GM21717 (cell line): ENCODE measurements at regions not wholly inside any gene's neighbourhood (a gene's known extent, or its start where the extent isn't known, plus 50 kb on each side); places are given as distances from the start of the nearest gene placed in this dataset.

Experiments used
- ATAC-seq: cut with Tn5 transposase; IDR thresholded peaks from one replicate; pipeline ENCODE4 v1.9.1; 2021; ENCODE audit warnings: mild to moderate bottlenecking, moderate library complexity; ENCODE audit not compliant: unreplicated experiment

DNA sequence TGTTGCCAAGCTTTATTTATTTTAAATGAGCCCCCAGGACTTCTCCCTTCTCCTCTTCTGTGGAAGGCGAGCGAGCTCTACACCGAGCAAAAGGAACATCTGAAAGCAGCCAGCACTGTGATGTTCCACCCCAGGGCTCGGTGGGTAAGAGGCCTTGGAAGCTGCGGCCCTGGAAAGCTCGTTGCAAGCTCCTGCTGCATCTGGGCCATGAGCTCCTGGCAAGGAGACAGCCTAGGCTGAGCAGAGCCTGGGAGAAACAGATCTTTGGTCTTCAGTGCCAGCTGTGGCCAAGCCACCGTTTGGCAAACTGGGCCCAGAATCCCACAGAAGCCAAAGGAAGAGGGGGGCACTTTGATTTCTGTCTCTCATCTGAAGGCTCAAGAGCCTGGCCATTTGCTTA, 114.1 kb downstream of the ENGASE start:
- no peak for ATAC-seq

DNA sequence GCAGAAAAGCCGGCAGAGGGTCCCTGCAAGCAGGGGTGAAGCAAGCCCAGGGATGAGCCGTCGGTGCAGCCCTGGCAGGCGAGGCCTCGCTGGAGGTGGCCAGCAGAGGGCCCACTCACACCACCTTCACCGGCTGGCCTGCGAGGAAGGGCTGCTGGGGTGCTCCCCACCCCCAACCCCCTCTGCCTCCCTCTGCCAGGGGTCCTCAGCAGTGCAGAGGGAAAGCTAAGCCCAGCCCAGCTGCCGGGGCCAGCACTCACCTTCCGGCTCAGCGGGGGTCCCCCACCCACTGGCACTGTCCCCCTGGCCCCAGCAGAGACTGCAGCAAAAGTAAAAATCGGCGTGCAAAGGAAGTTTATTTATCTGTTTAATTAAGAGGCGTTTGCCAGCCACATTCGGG, 113.4 kb downstream of the ENGASE start:
- ATAC-seq, result no peak

DNA sequence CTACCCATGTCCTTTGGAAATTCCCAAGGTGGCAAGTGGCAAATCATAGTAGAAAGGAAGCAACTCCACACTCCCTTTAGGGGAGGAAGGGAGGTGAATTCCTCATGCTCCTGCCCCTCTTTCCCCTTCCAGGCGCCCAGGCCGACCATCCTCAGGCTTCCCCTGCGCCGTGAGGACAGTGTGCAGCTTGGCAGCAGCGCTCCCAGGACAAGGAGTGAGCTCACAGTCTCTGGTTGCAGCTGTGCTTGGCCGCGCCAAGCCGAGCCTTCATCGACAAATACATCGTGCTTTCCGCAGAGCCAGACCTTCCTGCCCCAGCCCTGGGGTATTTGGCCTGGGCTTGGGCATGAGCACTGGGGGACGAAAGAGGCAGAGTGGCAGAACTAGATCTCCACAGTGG, 112.6 kb downstream of the ENGASE start:
- no peak for ATAC-seq

DNA sequence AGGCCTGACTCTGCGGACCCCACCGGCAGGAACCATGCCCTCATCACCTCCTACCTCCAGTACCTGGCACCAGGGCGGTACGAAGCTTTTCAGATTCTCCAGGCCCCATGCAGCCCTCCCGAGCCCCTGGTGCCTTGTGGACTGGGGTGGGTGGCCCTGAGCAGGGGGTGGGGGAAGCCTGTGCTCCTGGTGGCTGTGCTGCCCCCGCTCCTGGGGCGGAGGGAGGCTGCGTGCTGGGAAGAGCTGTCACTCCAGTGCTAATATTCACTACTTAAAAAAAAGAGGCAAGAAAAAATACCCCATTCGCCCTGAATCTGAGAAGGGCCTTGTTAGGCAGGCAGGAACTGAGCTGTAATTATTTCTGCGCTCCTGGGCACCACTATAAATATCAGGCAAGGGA, 111.8 kb downstream of the ENGASE start:
- ATAC-seq, result no peak

DNA sequence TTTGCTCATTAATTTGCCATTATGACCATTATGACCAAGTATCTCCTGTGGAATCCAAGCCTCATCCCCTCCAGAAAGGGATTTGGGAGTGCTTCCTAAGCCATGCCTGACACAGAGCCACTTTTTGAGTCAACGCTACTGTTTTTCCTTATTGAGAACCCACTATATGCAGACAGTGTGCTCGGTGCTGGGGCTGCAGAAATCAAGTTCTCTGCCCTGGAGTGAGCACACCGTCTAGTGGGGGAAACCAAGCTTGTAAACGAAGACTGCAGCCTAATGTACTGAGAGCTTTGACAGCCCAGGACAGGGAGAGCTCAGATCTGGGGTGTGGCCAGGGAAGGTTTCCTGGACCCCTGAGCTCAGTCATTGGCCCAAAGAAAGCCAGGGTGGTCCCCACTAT, 111.0 kb downstream of the ENGASE start:
- ATAC-seq, result no peak

DNA sequence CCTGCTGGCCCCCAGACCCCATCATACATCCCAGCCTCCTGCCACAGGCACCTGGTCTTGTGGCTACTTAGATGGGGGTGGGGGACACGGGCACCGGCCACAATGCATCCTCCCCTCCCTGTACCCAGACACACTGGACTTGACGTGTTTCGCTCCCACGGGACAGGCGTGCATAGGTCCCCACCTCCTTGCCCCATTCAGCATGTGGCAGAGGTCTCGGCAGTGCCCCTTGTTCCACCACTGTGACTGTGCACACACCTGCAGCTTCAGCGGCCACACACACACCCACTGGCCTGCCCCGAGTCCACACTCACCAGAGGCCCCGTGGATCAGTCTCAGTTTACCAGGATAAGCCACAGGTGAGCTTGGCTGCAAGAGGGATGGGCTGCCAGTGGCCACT, 109.6 kb downstream of the ENGASE start:
- ATAC-seq, result no peak

DNA sequence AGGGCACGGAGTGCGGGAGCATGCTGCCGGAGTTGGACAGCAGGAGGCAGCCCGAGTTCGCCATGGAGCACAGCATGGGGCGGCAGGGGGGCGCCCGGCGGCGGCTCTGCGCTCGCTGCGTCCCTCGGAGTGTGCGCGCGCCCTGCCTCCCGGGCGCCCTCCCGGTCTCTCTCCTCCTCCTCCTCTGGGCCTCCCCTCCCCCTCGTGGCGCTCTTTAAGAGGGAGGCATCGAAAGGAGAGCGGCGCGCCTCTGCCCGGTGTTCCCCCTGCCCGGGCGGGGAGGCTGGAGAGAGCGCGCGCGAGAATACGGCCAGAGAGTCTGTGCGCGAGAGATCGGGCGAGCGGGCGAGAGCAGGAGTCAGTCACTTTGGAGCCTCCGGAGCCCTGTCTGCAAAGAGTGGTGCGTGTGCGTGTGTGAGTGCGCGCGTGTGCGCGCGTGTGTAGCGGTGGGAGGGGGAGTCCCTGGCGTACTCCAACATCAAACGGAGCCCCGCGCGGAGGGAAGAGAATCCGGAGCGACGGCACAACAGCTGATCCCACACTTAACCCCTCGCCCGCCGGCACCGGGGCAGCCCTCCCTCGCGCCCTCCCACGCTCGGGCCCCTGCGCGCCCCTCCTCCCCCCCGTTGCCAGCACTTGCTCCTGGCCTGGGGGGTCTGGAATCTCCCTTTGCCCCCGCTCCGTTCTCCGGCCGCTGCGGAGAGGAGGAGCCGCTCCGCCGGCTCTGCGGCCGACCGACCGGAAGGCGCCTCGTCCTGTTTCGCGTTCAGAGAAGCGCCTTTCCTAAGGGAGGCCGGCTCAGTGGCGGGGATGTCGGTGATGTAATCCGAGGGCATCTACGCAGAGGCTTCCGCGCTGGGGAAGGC, 108.9 kb downstream of the ENGASE start:
- ATAC-seq, result no peak

DNA sequence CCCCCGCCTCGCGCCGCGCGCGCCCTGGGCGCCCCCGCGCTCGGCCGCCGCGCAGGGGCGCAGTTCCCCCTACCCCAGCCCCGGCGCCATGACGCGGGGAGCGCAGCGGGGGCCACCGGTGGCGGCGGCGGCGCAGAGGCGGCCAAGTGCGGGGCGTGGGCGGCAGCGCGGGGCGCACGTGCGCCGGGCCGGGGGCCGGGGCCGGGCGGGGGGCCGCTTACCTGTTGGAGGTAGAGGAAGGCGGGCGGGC, 108.3 kb downstream of the ENGASE start:
- no peak for ATAC-seq

DNA sequence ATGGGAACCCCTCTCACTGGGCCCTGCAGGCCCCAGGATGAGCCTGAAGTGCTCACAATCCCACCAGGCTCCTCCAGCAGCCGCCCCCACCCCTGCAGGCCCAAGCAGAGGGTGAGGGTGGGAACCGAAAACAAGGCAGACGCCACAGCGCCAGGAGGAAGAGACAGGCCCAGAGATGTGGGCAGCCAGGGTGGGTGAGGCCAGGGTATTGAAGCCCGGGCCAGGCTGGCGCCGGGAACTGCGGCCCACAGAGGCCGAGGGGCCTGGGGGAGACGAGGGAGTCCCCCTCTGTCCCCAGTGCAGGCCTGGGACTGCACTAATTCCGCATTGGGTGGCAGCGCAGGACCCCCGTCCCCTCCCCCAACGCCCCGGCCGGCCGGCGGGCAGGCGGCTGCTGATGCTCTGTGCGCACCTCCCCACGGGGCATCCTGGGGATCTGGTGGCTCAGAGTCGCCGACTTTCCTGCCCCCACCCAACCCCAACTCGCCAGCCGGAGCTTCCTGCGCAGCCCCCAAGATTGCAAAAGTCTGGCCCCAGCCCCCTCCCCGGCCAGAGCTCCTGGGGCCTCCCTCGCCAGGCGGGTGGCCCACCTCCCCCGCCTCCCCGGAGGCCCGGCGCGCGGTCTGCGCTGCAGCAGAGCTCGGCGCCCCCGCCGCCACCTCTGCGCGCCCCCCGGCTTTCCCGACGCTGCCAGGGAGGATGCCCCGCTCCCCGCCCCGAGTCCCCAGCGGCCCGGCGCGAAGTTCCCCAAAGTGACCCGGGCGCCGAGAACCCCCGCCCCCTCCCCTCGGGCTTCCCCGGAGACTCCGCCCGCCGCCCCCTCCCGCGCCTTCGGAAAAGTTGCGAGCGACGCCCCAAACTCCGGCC, 107.8 kb downstream of the ENGASE start:
- ATAC-seq, result no peak

DNA sequence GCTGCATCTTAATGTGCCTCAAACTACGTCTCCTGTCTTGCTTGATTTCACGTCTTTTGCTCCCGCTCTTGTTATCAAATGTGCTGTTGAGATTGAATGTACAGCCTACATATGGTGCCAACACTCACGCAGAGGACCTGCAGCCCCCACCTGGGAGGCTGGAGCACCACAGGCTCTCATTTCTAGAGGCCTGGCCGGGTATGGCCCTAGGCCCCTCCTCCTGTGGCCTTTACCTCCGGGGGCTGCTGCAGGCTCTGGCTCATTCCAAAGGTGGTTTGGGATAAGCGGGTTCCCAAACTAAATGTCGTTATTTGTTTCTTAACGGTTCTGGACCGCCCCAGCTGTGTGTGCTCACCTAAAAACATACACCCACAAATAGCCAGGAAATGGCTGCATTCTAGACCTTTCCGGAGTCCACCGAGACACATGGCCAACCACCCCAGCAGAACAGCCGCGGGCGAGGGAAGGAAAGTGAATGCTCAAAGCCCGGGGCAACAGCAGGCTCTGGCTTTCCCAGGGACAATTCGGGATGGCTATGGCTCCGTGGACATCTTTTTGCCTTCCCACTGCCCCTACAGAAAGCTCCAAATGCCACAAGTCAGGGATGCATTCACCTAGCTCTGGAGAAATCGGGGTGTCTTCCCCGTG, 105.9 kb downstream of the ENGASE start:
- no peak for ATAC-seq

DNA sequence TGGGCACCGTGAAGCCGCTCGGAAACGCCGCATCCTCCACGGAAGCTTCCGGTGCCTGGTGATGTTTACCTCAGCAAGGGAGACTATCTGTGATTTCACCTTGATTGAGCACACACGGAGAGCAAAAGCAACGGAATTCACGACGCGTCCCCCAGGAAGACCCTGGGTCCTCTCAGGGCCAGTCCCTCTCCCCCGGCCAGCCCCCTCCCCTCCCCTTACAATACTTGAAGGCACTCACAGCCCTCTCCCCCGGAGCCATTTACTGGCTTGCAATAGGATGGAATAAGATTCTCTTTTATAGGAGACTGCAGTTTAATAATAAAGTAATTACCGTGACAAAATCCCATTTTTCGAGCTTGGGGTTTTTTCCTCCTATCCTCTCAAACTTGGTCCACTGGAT, 104.7 kb downstream of the ENGASE start:
- ATAC-seq, result no peak

DNA sequence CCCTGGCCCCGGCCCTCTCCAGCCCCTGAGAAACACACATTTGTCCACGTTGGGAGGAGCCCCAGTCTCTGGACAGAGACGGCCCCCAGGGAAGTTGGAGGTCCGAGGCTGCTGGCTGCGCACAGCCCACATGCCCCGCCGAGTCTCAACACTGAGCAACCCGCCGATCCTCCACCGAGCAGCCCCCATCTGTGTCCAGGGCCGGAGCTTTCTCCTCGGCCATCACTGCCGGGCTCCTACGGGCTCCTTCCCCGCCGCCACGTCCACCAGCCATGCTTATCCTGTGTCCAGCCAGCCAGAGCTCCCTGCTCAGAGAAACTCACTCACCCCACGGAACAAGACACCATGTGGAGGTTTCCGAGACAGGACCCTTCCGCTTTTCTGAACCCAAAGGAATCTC, 103.3 kb downstream of the ENGASE start:
- ATAC-seq, result no peak

DNA sequence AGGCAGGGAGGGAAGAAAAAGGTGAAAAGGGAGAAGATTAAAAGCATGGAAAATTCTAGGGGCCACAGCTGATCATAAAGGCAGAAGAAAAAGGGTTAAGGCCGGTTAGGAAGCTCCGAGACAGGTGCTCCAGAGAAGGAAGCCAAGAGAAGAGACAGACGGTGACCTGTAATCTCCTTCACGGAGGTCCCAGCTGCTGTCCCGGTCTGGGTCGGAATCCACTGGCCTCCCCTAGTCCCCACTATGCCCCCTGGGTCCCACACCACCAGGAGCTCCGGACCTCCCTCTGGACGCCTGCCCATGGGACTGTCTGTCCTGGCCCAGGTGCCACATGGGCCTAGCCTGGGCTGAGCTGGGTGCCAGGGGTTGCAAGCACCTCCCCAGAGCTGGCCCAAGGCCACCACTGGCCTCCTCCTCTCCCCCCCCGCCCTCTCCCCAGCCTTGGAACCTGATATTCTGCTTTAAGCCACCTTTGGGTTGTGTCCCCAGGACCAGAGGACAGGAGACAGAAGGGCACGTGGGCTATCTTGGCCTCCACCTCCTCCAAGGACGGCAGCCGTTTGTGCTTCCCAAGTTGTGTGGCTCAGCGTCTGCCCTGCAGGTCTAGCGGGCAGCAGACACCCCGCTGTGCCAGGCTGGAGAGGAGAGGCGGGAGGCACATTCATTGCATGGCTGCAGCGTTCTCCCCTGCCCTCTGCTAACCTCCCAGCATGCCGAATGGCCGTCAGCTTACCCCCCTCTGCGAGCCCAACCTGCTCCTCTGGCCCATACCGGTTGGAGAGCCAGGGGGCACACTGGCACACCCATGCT, 102.4 kb downstream of the ENGASE start:
- ATAC-seq, result no peak

DNA sequence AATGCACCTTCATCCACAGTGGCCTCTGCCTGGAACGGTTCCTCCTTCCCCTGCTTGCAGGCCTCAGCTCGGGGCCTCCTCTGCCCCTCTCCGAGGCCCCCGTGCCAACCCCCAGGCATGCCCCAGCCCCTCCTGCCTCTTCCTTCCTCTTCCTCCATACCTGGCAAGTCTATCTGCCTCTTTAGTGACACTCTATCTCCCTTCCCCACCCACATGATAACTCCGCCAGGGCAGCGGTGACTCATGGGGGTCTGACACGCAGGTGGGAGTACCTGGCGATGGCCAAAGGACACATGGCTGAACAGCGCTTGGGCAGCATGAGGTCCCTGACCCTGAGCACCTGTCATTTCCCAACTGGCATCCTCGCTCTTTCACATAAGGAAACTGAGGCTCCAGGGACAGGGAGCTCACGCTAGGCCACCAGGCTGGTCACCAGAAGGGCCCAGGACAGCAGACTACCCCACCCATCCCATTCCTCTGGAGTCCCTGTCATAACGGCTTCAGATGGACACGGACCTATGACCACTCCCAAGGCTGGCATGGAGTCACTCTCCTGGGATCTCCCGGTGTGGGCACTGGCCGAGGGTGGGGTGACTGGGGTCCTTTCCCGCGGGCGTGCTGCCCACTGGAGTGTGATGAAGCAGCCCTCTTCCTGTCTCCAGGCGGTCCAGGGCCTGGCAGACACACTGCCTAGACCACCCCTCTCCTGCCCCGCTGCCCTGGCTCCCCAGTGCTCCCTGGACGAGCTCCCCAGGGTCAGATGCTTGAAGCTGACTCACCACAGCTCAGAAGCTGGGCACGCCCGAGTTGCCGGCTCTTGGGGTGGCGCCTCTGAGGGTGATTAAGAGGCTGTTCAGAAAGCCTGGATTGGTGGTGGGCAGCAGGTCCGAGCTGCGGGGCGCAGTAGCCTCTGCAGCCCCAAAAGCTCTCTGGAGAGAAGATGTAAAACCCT, 100.6 kb downstream of the ENGASE start:
- ATAC-seq, result no peak

DNA sequence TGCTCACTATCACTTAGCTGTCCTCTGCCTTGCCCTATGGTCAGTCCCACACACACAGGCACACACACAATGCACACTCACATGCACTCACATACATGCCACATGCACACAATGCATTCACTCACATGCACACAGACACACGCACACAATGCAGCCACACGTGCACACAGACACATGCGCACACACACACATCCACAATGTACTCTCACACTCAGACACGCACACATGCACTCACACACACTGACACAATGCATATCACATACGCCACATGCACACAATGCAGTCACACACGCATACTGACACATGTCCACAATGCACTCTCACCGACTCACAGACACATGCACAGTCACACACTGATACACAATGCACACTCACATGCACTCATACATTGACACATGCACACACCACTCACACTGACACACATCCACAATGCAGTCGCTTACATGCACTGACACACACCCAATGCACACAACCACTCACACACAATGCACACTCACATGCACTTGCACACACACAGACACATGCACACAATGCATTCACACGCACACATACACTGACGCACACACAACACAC, 99.7 kb downstream of the ENGASE start:
- ATAC-seq, result no peak

DNA sequence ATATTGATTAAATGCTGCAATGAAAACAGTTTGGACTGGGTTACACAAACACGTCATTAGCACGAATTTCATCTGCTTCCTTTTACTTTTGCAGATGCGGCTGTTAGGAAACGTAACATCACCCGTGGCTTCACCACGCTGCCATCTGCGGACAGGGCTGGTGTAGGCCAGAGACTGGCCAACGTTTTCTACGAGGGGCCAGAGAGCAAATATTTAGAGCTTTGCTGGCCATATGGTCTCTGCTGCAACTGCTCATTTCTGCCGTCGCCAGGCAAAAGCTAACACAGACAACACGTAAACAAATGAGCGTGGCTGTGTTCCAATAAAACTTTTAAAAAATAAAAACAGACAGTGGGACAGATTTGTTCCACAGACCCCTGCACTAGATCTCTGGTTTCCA, 96.6 kb downstream of the ENGASE start:
- ATAC-seq, result no peak

DNA sequence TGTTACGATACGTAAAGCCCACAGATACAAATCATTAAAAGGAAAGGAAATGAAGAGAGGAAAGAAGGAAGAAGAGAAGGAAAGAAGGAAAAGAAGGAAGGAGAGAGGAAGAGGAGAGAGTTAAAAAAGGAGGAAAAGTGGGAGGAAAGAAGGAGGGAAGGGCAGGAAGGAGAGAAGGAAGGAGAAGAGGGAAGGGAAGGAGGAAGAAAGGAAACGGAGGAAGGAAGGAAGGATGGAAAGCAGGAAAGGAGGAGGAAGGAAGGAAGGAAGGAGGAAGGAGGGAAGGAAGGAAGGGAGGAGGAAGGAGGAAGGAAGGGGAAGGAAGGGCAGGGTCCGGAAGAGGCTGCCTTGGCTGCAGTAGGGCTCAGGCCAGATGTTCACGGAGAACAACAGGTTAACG, 95.2 kb downstream of the ENGASE start:
- ATAC-seq, result no peak

DNA sequence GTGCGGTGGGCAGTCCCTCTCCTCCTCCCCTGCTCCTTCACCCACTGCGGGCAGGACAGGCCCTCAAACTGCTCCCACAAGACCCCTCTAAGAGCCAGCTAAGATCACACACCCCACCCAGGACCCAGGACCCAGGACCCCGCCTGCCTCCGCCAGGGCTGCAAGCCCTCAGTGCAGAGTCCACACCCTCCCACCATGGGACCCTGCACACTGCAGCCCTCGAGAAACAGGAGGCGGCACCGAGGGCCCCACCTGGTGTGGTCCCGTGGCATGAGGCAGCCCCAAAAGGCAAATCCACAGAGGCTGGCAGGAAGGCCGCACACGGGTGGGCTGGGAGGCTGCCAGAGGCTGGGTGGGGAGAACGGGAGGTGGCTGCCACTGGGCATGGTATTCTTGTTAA, 94.7 kb downstream of the ENGASE start:
- ATAC-seq, result no peak

DNA sequence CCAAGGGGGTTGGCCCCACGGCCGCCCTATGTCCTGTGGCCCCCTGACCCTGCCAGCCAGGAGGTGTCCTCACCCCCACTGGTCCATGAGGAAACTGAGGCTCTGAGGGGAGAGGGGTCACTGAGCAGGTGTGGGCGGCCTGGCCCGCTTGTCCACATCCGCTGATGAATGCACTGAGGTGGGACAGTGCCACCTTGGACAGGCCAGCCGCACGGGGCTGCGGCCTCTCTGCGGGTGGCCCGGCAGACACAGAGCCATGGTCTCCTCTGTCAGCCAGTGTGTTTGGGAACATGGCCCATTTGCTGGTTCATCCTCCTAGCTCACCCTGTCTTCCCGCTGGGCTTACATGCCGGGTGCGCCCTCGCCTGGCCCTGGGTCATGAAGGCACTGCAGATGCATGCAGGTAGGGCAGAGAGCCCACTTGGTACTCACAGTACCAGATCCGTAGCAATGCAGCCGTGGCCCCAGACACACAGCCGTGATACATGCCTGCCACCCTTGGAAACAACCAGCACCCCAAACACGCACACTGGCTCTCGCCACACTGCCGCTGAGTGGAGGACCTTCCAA, 93.9 kb downstream of the ENGASE start:
- ATAC-seq, result no peak
